ENCODE measurements at regions not wholly inside any gene's neighbourhood (a gene's known extent, or its start where the extent isn't known, plus 50 kb on each side); places are given as distances from the start of the nearest gene placed in this dataset.

DNA sequence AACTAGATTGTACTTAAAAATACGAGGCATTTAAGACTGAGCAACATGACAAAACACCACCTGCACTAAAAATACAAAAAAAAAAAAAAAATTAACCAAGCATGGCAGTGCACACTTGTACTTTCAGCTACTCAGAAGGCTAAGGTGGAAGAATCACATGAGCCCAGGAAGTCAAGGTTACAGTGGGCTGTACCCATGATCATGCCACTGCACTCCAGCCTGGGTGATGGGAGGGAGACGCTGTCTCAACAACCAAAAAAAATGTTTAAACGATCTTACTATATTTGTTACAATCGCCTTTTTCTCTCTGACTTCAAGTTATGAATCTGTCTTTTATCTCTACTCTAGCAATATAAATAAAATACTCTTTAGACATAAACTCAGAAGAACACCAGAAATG, 1454.3 kb downstream of the MAT2B start:
- DNase-seq (ENCODE audit: extremely low read depth, insufficient read length): no peak
- TF ChIP-seq, protein P1, sequence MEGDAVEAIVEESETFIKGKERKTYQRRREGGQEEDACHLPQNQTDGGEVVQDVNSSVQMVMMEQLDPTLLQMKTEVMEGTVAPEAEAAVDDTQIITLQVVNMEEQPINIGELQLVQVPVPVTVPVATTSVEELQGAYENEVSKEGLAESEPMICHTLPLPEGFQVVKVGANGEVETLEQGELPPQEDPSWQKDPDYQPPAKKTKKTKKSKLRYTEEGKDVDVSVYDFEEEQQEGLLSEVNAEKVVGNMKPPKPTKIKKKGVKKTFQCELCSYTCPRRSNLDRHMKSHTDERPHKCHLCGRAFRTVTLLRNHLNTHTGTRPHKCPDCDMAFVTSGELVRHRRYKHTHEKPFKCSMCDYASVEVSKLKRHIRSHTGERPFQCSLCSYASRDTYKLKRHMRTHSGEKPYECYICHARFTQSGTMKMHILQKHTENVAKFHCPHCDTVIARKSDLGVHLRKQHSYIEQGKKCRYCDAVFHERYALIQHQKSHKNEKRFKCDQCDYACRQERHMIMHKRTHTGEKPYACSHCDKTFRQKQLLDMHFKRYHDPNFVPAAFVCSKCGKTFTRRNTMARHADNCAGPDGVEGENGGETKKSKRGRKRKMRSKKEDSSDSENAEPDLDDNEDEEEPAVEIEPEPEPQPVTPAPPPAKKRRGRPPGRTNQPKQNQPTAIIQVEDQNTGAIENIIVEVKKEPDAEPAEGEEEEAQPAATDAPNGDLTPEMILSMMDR (IDR thresholded peaks at IDR 0.05; ENCODE audit: insufficient read depth, low read length, poor library complexity, severe bottlenecking): no peak

DNA sequence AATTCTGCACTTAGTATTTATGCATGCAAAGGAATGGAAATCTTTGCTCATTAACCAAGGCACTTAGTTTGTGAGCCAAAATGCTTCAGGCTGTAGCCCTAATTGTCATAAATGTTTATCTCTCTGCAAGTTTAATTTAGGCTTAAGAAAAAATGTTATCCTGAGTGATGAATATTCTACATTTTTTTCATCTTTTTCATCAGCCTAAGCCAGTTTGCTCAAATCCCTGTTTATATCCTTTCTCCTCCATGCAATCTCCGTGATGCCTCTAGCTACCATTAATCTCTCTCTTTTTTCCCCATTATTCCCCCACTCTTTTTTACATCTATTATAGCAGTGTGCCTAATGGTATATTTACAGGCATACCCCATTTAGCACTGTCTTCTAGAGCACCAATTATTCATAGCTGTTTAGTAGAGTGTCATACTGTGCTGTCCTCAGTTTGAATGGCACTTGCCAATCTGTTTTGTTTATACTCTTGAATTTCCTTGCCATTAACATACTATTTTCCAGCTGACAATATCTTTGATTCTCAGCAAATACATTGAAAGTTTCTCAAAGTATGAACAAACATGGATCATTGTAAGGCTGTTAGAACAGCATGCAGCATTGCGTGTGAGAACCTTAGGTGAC, 1457.0 kb downstream of the MAT2B start:
- Histone ChIP-seq H3K4me3 (replicated peaks; ENCODE audit: low read depth, low read length) (no peak overlapping the region), H3K36me3 (ENCODE audit: control insufficient read depth, insufficient read depth, low read length) (no peaks in the 10 kb centered on the region), H3K27me3 (replicated peaks; ENCODE audit: control insufficient read depth, insufficient read depth, low read length) (no peaks in the 10 kb centered on the region)
- TF ChIP-seq, protein P1 (IDR thresholded peaks at IDR 0.05; ENCODE audit: insufficient read depth, low read length, poor library complexity, severe bottlenecking): no peak
- no peak for DNase-seq (ENCODE audit: extremely low read depth, insufficient read length)

More for the DNA sequence above, 1454.3 kb downstream of the MAT2B start:
- no peak overlapping the region for H3K4me3 ChIP-seq (replicated peaks; ENCODE audit: low read depth, low read length)
- H3K27me3 ChIP-seq (replicated peaks; ENCODE audit: control insufficient read depth, insufficient read depth, low read length): no peaks in the 10 kb centered on the region
- no peaks in the 10 kb centered on the region for H3K36me3 ChIP-seq (ENCODE audit: control insufficient read depth, insufficient read depth, low read length)

DNA sequence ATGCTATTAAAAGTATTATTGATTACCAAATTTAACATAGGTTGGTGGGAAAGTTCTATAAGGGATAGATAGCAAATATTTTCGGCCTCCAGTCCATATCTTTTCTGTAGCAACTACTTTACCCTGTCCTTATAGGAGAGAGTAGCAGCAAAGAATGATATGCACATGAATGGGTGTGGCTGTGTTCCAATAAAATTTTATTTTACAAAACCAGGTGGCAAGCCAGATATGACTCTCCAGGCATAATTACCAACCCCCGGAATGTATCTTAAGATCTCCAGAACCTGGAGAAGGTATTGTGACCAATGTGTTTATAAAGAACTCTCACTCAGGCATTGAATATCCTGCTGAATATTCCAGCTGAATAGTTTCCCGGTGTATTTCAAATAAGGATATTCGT, 1461.2 kb downstream of the MAT2B start:
- Histone ChIP-seq H3K27me3 (replicated peaks; ENCODE audit: control insufficient read depth, insufficient read depth, low read length) (no peaks in the 10 kb centered on the region), H3K4me3 (replicated peaks; ENCODE audit: low read depth, low read length) (no peak overlapping the region), H3K36me3 (ENCODE audit: control insufficient read depth, insufficient read depth, low read length) (no peaks in the 10 kb centered on the region)
- TF ChIP-seq, protein P1 (IDR thresholded peaks at IDR 0.05; ENCODE audit: insufficient read depth, low read length, poor library complexity, severe bottlenecking): no peak
- no peak for DNase-seq (ENCODE audit: extremely low read depth, insufficient read length)

DNA sequence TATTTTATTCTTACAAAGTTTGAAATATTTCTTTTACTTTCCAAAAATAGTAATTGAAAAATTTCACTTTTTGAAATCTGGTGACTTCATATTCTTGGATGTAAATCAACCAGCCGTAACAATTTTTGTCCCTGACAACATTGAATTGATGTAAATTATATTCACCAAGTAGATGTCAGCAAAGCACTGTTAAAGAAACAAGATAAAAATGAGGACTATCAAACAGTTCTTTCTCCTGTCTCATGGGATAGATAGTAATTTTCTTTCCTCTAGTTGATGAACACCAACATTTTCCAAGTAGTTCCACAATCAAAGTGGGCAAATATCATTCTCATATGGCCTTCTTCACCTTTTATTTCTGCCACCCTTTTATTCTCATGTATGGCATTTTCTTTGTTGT, 1461.9 kb downstream of the MAT2B start:
- Histone ChIP-seq H3K36me3 (ENCODE audit: control insufficient read depth, insufficient read depth, low read length) (no peaks in the 10 kb centered on the region), H3K4me3 (replicated peaks; ENCODE audit: low read depth, low read length) (no peak overlapping the region), H3K27me3 (replicated peaks; ENCODE audit: control insufficient read depth, insufficient read depth, low read length) (no peaks in the 10 kb centered on the region)
- TF ChIP-seq, protein P1 (IDR thresholded peaks at IDR 0.05; ENCODE audit: insufficient read depth, low read length, poor library complexity, severe bottlenecking): no peak
- DNase-seq (ENCODE audit: extremely low read depth, insufficient read length): no peak

DNA sequence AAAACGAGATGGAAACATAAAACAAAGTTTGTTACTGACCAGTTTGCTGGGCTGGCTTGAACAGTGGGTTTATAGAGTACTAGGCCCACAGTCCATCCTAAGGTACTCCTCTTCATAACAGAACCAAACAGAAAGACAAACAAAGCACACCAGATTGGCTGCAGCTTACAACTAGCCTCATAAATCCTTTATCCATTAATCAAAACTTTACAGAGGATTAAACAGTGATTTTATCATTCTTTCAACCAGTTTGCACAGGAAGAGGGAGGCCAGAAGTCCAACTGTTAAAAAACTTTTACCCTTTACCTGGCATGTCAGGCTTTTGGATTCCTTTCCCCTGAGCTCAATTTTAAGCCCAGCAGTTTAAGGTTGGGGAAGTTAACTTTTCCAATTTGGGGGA, 1467.6 kb downstream of the MAT2B start:
- H3K27me3 ChIP-seq (replicated peaks; ENCODE audit: control insufficient read depth, insufficient read depth, low read length): no peaks in the 10 kb centered on the region
- no peaks in the 10 kb centered on the region for H3K36me3 ChIP-seq (ENCODE audit: control insufficient read depth, insufficient read depth, low read length)
- no peak for DNase-seq (ENCODE audit: extremely low read depth, insufficient read length)
- TF ChIP-seq, protein P1 (IDR thresholded peaks at IDR 0.05; ENCODE audit: insufficient read depth, low read length, poor library complexity, severe bottlenecking): no peak
- no peak overlapping the region for H3K4me3 ChIP-seq (replicated peaks; ENCODE audit: low read depth, low read length)

DNA sequence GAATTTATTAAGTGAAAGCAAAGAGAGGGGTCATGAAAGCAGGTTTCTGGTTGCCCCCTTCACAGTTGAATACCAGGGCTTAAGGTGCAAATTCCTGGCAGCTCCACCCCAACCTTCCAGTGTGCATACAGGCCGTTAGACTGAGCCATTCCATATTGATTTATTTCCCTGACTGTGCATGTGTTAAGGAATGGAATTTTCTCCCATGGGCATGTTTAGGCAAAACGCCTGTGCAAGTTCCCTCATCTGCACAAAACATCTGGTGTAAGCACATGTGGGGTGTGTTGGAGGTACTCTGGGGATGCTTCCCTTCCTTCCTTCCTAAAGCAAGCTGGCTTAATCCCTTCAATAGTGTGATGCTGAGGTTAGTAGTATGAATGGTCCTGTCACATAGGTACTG, 1470.6 kb downstream of the MAT2B start:
- no peak for DNase-seq (ENCODE audit: extremely low read depth, insufficient read length)
- TF ChIP-seq, protein P1 (IDR thresholded peaks at IDR 0.05; ENCODE audit: insufficient read depth, low read length, poor library complexity, severe bottlenecking): no peak
- Histone ChIP-seq H3K27me3 (replicated peaks; ENCODE audit: control insufficient read depth, insufficient read depth, low read length) (no peaks in the 10 kb centered on the region), H3K36me3 (ENCODE audit: control insufficient read depth, insufficient read depth, low read length) (no peaks in the 10 kb centered on the region), H3K4me3 (replicated peaks; ENCODE audit: low read depth, low read length) (no peak overlapping the region)
